Stimulated activated CD4-positive, alpha-beta T cell treated with anti-CD3 and anti-CD28 coated beads, Interleukin-2, amount 100 ng/mL, for 48 hours (primary cell): ENCODE measurements at regions not wholly inside any gene's neighbourhood (a gene's known extent, or its start where the extent isn't known, plus 50 kb on each side); places are given as distances from the start of the nearest gene placed in this dataset.

Experiments
- DNase-seq, 2 donors: peaks; one replicate each; pipeline ENCODE4 v3.0.0-alpha.2; 2020

GRCh38 chr16:64452446-64452845 is 669.4 kb downstream of the CDH11 start:
- no peak for DNase-seq

DNA sequence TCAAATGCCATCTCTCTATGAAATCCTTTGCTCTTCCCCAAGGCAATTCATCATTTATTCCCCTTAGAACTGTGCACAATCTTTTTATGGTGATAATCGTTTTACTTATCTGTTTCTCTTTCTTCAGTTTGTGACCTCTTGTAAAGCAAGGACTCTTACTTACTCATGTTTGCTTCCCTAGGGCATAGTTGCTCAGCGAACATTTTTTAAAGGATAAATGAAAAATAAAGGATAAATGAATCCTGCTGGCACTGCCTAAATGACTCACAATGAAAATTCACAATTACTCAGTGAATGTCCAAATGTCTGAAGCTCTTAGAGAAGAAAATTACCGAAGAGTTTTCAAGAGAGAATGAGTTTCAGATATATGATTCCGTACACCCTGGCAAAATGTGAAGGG is 671.7 kb downstream of the CDH11 start:
- DNase-seq: no peak

DNA sequence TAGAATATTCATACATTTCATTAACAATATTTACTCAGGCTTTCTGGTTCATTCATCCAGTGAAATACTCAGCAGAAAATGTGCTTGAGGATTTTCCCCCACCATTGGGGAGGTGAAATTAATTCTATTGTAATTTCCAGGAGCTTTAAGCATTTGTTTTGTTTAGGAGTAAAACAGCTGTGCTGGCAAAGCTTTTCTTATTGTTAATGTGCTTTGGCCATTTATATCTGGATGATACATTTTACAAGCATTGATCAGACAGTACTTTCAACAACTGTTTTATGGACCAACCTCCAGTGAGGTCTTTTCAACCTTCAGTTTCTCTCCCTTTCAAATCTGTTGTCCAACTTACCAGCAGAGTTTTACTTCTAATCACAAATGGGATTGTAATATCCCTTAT is 672.4 kb downstream of the CDH11 start:
- DNase-seq: no peak

- DNase-seq: no peak
Observed at GRCh38 chr16:64445649-64446048, 676.2 kb downstream of the CDH11 start.

GRCh38 chr16:64445245-64445644 is 676.6 kb downstream of the CDH11 start:
- no peak for DNase-seq

DNA sequence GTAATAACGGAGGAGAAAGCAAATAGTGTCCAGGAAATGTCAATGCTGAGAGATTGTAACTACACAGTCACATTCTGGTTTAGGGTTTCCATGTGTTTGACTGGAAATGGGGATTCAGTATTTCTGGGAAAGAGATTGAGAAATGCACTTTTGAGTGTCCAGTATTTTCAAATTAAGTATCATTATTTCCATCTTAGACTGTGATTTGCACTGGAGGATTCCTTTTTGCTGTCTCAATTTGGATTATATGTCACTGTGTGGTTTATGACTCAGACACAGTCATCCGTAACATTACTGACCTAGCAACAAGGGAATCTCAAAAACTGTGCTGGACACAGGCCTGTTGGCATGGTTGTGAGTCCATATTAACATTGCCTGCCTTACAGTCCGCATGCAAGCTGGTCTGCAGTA is 681.4 kb downstream of the CDH11 start:
- no peak for DNase-seq

GRCh38 chr16:64440005-64440404 is 681.9 kb downstream of the CDH11 start:
- no peak for DNase-seq

GRCh38 chr16:64437706-64438324 is 684.0 kb downstream of the CDH11 start:
- no peak for DNase-seq

GRCh38 chr16:64434526-64435069 is 687.3 kb downstream of the CDH11 start:
- no peak for DNase-seq

GRCh38 chr16:64428463-64429113 is 693.3 kb downstream of the CDH11 start:
- DNase-seq: no peak

DNA sequence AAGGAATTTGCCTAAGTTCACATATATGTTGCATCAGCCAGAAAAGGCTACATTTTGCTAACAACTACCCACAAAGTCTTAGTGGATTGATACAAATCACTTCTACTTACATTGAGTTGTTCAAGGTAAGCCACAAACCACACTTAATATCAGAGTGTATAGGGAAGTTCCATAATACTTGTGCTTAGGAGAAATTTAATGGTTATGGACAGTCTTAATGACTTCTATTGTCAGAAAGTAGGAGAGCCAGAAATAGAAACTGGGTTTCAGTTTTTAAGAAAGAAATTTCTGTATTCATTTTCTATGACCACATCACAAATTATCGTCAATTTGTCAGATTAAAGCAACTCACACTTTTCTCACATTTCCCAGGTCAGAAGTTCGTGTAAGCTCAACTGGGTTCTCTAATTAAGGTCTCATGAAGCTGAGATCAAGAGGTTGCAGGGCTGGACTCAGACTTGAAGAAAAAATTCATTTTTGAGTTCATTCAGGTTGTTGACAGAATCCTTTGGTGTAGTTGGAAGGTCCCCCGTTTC is 695.7 kb downstream of the CDH11 start:
- no peak for DNase-seq

DNA sequence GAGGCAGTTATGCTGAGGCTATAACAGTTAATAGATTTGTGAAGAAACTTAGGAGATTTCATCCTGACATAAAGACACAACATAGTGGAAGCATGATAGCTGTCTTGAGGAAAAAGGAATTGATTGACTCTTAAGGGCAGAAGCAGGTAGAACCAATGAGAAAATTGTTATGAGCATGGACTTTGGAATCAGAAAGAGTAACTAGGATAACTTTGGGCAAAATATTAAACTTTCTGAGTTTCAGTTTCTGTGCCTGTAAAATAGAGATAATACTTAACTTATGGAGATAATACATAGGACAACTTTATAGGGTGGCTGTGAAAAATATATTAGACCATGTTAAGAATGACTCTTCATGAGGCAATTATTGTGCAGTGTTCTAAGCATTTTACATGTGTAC is 696.5 kb downstream of the CDH11 start:
- DNase-seq: no peak

DNA sequence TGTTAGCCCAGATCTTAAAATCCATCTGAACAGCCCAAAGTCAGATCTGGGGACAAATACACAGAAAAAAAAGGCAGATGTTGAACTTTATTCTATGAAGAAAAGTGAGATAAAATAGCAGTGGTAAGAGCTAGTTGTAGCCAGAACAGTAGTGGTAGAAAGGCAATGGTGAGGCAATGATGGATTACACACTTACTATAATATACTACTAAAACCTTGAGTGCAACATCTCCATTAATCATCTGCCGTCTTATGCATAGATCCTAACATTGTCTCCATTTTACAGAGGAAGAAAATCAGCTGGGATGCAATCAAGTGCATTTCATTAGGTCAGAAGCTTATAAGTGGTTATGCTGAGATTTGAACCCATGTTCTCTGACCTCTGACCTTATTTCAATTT is 699.6 kb downstream of the CDH11 start:
- no peak for DNase-seq

GRCh38 chr16:64421515-64421914 is 700.3 kb downstream of the CDH11 start:
- DNase-seq: no peak

DNA sequence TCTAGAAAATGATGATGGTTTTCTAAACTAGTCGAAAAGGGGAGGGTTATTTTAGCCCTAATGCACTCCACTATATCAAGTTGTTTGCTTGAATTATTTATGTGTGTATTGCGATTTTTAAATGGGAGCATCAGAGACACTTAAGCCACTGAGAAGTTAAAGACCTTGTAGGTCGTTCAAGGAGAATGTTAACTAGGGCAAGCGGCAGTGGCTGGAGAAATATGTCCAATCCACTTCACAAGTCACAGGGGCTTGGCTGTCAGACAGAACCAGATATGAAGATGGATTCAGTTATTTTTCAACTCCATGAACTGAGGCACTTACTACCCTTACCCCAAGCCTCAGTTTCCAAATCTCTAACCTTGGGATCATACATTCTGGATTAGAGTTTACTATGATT is 702.0 kb downstream of the CDH11 start:
- no peak for DNase-seq

- no peak for DNase-seq
Observed at GRCh38 chr16:64417711-64418227, 704.1 kb downstream of the CDH11 start.

DNA sequence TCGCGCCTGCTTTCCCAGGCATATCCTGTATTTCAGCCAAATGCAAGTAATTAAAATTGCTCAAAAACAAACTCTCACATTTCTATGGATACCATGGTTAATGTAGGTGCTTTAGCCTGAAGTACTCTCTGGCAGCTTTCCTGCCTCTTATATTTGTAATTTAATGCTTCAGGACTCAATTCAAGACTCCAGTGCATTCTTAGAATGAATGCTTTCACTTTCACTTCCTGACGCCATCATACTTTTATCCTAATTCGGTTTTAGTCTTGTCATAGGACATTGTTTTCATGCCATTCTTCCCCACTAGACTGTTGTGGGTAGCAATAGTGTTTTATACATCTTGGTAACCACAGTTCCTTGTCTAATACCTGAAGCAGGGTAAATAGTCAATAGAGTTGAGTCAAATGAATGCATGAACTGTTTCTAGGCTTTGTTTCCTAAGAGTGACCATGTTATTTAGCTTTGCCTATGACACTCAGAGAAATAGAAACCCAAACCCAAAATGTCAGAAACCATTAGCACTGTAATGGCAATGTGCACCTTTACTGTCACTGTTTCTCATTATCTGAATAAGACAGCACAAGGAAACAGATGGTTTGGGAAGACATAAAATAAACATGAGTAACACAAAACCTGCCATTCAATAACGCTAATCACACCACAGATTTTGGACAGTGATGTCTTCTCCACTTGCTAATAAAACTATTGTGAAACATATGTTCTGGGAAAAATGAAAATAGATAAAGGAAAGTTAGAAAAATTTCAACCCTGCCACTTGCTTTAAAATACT is 705.5 kb downstream of the CDH11 start:
- no peak for DNase-seq

DNA sequence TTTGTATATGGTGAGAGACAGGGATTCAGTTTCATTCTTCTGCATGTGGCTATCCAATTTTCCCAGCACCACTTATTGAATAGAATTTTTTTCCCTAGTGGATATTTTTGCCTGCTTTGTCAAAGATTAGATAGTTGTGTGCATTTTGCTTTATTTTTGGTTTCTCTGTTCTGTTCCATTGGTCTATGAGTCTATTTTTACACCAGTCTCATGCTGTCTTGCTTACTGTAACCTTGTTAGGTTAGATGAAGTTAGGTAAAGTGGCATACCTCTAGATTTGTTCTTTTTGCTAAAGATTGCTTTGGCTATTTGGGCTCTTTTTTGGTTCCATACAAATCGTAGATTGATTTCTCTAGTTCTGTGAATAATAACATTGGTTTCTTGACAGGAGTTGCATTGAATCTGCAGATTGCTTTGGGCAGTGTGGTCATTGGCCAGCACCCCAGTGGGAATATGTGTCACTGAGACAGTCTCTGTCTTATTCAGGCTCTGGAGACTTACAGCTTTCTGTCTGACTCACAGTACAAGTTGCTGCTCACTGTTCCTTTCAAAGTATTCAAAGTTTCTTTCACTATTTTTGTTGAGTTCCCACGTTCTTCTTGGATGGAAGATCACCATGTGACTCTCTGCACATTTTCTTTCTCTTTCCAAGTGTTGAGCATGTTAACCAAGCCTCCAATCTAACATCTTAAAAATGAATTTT is 709.1 kb downstream of the CDH11 start:
- no peak for DNase-seq

- DNase-seq: no peak
Observed at GRCh38 chr16:64410306-64410705, 711.6 kb downstream of the CDH11 start.

DNA sequence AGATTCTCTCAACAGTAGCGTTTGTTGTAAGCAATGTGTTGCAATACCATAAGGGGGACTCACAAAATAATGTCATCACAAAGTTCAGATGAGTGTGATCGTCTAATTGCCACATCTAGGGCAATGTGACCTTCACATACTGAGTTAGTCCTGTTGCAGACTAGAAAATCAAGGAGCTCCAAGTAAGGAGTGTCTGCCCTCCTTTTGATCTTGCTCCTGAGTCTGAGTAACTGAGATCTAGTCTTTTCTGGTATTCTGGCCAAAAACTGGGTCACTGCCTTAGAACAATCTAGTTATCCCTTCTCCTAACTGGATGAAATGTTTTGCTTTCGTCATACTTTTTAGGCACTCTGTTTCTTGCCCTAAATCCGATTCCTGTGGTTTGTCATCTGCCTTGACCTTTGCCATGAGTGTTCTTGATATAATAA is 712.1 kb downstream of the CDH11 start:
- DNase-seq: no peak

DNA sequence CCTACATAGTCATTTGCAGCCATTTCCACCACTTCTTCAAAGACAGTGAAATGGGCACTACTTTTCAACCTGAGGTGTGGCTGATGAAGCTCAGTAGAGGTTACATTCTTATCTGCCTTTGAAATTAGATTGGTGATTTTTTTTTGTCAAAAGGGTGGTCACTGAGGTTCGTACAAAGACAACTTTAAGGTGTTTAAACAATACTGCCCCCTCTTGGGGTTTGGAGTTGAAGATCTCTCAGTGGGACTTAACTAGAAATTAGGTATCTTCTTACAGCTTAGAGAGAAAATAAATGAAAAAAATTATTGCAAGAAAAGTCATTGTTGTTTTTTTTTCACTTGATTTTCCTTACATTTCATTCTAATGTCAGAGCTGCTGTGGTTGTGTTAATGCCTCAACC is 713.2 kb downstream of the CDH11 start:
- DNase-seq: no peak

DNA sequence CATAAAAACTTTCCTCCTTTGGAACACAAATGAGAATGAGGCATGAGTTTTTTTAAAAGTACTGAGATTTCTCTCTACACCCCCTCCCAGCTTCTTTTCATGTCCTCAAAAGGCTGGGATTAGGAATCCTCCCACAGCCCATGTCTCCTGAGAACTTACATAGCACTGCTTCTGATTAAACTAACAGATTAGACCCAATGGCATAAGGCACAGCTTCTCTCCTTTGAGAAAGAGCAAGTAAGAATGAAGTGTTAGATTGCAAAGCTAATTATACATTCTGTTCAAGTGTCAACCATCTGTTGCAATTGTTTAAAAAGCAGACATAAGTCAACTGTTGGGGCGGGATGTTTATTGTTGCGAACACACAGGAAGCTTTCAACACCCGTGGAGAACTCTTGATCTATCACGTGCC is 715.1 kb downstream of the CDH11 start:
- DNase-seq: no peak

- no peak for DNase-seq
Observed at GRCh38 chr16:64403352-64403751, 718.5 kb downstream of the CDH11 start.
